NB4 (cell line): ENCODE measurements at regions not wholly inside any gene's neighbourhood (a gene's known extent, or its start where the extent isn't known, plus 50 kb on each side); places are given as distances from the start of the nearest gene placed in this dataset.
A peak's percentile ranks its signal among the peaks of the same experiment; 100 is the strongest.

Experiments
- DNase-seq: peaks from one replicate; pipeline ENCODE4 v3.0.0; 2010; ENCODE audit warnings: low read depth
- H3K4me3 ChIP-seq: one replicate; pipeline ENCODE4 v1.5.1; 2011; ENCODE audit warnings: mild to moderate bottlenecking, low read depth, low read length, moderate library complexity
- CTCF ChIP-seq: IDR thresholded peaks from one replicate; pipeline ENCODE4 v1.5.1; 2012; ENCODE audit warnings: low read depth, low read length
- MAX ChIP-seq: IDR thresholded peaks from 2 replicates; pipeline ENCODE4 v1.6.1; 2011; ENCODE audit warnings: low read depth, low read length
- MYC ChIP-seq: IDR thresholded peaks from 2 replicates; pipeline ENCODE4 v1.6.1; 2011; ENCODE audit warnings: low read depth, low read length
- POLR2A ChIP-seq: IDR thresholded peaks from 2 replicates; pipeline ENCODE4 v1.6.1; 2011; ENCODE audit warnings: mild to moderate bottlenecking; ENCODE audit not compliant: insufficient read length; ENCODE audit errors: extremely low read depth

DNA sequence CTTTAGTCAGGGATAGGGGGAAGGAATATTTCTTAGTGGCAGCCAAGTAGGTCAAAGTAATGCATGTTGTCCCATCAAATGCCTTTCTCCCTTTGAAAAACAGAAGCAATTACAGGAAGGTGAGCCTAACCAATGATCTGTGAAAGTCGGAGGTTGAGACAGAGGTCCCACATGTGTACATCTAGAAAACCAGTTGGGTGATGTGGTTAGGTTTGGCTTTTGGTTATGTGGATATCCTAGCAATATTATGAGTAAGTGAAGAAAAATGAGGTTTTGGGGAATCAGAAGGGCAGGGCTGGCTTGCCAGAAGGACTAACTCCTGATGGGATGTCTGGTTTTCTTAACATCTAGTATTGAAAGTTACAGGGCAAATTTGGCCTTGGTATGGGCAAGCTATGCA lies 63.4 kb upstream of the PALM2AKAP2 start:
- no peak for TF ChIP-seq MAX
- TF ChIP-seq MYC, result no peak
- no peak for TF ChIP-seq CTCF
- no peak for TF ChIP-seq POLR2A
- DNase-seq, result no peak
- H3K4me3 ChIP-seq, result no peak overlapping the region

- H3K4me3 ChIP-seq, result no peak overlapping the region
- peak; percentile 32 for DNase-seq
- no peak for TF ChIP-seq MYC
- no peak for TF ChIP-seq CTCF
- TF ChIP-seq POLR2A, result no peak
- TF ChIP-seq MAX, result no peak
Measured at GRCh38 chr9:109717342-109717741, 62.7 kb upstream of the PALM2AKAP2 start.

GRCh38 chr9:109718861-109719260 lies 61.1 kb upstream of the PALM2AKAP2 start:
- TF ChIP-seq MYC (no peak), CTCF (no peak), POLR2A (no peak), MAX (no peak)
- DNase-seq, result no peak

DNA sequence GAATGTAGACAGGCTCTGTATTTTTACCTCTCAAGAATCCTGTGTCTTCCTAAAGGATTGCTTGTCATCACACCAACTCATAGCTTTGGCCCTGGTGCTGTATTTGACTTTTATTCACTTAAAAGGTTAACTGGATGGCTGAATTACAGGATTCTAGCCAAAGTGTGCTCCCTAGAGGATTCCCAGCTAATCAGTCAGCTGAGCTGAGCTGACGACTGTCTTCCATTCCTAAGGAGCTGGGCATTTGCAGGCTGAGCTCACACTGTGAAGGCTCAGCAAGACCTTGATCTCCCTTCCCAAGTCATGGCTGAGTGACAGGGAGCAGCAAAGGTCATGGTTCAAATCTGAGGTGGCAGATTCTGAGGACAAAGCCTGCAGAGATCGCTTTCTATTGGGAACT lies 59.0 kb upstream of the PALM2AKAP2 start:
- TF ChIP-seq CTCF, result no peak
- no peak for TF ChIP-seq MYC
- no peak for TF ChIP-seq MAX
- TF ChIP-seq POLR2A, result no peak
- no peak for DNase-seq
- H3K4me3 ChIP-seq, result no peak overlapping the region

More at GRCh38 chr9:109718861-109719260, 61.1 kb upstream of the PALM2AKAP2 start:
- no peak overlapping the region for H3K4me3 ChIP-seq

GRCh38 chr9:109722007-109722406 lies 58.0 kb upstream of the PALM2AKAP2 start:
- TF ChIP-seq MAX (no peak), POLR2A (no peak), CTCF (no peak), MYC (no peak)
- DNase-seq, result no peak
- H3K4me3 ChIP-seq, result no peak overlapping the region

- no peak for DNase-seq
- no peak overlapping the region for H3K4me3 ChIP-seq
Measured at GRCh38 chr9:109723781-109724180, 56.2 kb upstream of the PALM2AKAP2 start.

More at GRCh38 chr9:109723781-109724180, 56.2 kb upstream of the PALM2AKAP2 start:
- TF ChIP-seq CTCF (no peak), POLR2A (no peak), MAX (no peak), MYC (no peak)
